ENCODE measurements at regions not wholly inside any gene's neighbourhood (a gene's known extent, or its start where the extent isn't known, plus 50 kb on each side); places are given as distances from the start of the nearest gene placed in this dataset.
"Not testable (repeated sequence)": the region's sequence is repeated elsewhere in the genome, so short reads cannot be mapped to it uniquely, and the experiment has no call there.

DNA sequence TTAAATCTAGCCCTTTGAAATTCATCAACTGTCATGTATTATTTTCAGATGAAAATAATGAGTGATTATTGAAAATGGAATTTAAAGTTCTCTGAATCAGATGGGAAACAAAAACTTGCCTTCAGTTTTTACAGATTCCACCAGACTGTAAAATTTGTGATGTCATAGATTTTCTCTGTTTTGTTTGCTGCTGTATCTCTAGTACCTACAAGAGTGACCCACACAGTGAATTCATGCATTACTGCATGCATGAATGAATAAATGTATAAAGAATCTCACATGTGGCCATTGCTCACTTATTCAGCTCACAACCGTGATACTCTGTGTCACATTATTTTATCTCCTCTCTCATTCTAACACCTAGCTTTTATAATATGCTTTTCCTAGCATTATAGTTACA, 532.2 kb upstream of the AGA start:
- Histone ChIP-seq H3K9me3 (ENCODE audit: control insufficient read depth in 3 of 3, low read length in 3 of 3) (no peaks in the 10 kb centered on the region), H3K9ac (ENCODE audit: low read depth in 1 of 3, low read length in 3 of 3) (no peak overlapping the region), H3K27me3 (ENCODE audit: control insufficient read depth in 3 of 3, insufficient read depth in 3 of 3, low read length in 3 of 3) (no peaks in the 10 kb centered on the region), H3K4me3 (ENCODE audit: low read length in 3 of 3) (no peak overlapping the region), H3K4me1 (ENCODE audit: control insufficient read depth in 3 of 3, insufficient read depth in 3 of 3, low read length in 3 of 3) (no peaks in the 10 kb centered on the region), H3K36me3 (ENCODE audit: control insufficient read depth in 3 of 3, insufficient read depth in 3 of 3, low read length in 3 of 3) (no peaks in the 10 kb centered on the region), H3K27ac (ENCODE audit: low read depth, low read length) (no peak overlapping the region)

DNA sequence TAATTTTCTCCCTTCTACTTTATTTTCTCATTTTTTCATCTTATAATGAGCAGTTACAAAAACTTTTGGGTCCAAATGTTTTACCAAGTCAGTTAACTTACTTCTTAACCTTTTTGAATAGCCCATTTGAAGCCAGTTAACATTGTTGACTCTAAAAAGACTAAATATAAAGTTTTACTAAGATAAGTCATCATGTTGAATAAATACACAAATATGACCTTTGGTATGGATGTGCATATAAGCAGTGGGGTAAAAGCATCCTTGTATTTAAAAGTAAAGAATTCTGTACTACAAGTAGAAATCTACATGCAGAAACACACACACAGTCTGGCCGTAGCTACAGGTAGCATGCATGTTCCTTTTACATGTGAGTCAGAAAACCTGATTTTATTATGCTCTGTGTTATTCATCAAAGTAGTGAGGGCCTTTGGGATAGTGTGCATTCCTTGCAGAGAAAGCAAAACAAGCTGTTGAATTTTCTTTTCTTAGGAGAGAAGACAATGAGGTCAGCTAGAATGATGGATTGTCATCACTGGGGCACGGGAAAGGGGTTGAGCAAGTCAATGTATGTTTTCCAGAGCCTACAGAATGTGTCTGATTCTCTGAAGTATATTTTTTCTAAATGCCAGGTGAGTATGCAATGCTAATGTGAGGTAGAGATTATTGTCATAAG, 533.2 kb upstream of the AGA start:
- H3K4me1 ChIP-seq (ENCODE audit: control insufficient read depth in 3 of 3, insufficient read depth in 3 of 3, low read length in 3 of 3), result no peaks in the 10 kb centered on the region
- no peaks in the 10 kb centered on the region for H3K9me3 ChIP-seq (ENCODE audit: control insufficient read depth in 3 of 3, low read length in 3 of 3)
- no peaks in the 10 kb centered on the region for H3K27me3 ChIP-seq (ENCODE audit: control insufficient read depth in 3 of 3, insufficient read depth in 3 of 3, low read length in 3 of 3)
- no peak overlapping the region for H3K27ac ChIP-seq (ENCODE audit: low read depth, low read length)
- H3K36me3 ChIP-seq (ENCODE audit: control insufficient read depth in 3 of 3, insufficient read depth in 3 of 3, low read length in 3 of 3), result no peaks in the 10 kb centered on the region
- no peak overlapping the region for H3K4me3 ChIP-seq (ENCODE audit: low read length in 3 of 3)
- H3K9ac ChIP-seq (ENCODE audit: low read depth in 1 of 3, low read length in 3 of 3), result no peak overlapping the region

DNA sequence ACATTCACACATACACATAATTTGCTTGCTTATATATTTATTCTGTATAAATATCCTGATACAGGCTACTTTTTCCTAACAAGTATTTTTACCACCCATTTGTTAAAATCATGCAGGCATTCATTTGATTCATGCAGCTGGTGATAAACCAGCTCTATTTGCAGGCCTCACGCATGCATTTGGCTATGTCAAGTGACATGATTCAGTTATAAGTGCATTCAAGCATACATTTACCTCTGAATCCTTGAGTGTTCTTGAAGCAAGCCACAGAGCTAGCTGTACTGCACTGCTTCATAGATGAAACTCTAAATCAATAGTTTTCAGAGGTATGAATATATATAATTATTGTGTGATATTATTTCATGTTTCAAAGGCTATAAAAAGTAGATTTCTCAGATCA, 544.0 kb upstream of the AGA start:
- Histone ChIP-seq H3K36me3 (ENCODE audit: control insufficient read depth in 3 of 3, insufficient read depth in 3 of 3, low read length in 3 of 3) (no peaks in the 10 kb centered on the region), H3K27me3 (ENCODE audit: control insufficient read depth in 3 of 3, insufficient read depth in 3 of 3, low read length in 3 of 3) (no peaks in the 10 kb centered on the region), H3K4me1 (ENCODE audit: control insufficient read depth in 3 of 3, insufficient read depth in 3 of 3, low read length in 3 of 3) (no peaks in the 10 kb centered on the region), H3K9me3 (ENCODE audit: control insufficient read depth in 3 of 3, low read length in 3 of 3) (no peaks in the 10 kb centered on the region), H3K27ac (ENCODE audit: low read depth, low read length) (no peak overlapping the region), H3K9ac (ENCODE audit: low read depth in 1 of 3, low read length in 3 of 3) (no peak overlapping the region), H3K4me3 (ENCODE audit: low read length in 3 of 3) (no peak overlapping the region)

DNA sequence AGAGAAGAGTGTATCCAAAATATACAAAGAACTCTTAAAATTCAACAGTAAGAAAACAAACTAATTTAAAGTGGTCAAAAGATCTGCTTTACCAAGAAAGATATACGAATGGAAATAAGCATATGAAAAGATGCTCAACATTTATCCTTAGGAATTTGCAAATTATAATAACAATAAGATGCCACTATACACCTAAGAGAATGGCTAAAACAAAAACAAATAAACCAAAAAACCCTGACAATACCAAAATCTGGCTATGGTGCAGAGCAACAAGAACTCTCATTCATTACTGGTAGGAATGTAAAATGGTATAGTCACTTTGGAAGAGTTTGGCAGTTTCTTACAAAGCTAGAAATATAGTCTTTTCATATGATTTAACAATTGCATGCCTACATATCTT, 545.7 kb upstream of the AGA start:
- H3K4me3 ChIP-seq (ENCODE audit: low read length in 3 of 3), result no peak overlapping the region
- H3K9me3 ChIP-seq (ENCODE audit: control insufficient read depth in 3 of 3, low read length in 3 of 3), result no peaks in the 10 kb centered on the region
- H3K4me1 ChIP-seq (ENCODE audit: control insufficient read depth in 3 of 3, insufficient read depth in 3 of 3, low read length in 3 of 3), result no peaks in the 10 kb centered on the region
- no peak overlapping the region for H3K9ac ChIP-seq (ENCODE audit: low read depth in 1 of 3, low read length in 3 of 3)
- H3K27ac ChIP-seq (ENCODE audit: low read depth, low read length), result no peak overlapping the region
- H3K27me3 ChIP-seq (ENCODE audit: control insufficient read depth in 3 of 3, insufficient read depth in 3 of 3, low read length in 3 of 3), result no peaks in the 10 kb centered on the region
- H3K36me3 ChIP-seq (ENCODE audit: control insufficient read depth in 3 of 3, insufficient read depth in 3 of 3, low read length in 3 of 3), result no peaks in the 10 kb centered on the region

DNA sequence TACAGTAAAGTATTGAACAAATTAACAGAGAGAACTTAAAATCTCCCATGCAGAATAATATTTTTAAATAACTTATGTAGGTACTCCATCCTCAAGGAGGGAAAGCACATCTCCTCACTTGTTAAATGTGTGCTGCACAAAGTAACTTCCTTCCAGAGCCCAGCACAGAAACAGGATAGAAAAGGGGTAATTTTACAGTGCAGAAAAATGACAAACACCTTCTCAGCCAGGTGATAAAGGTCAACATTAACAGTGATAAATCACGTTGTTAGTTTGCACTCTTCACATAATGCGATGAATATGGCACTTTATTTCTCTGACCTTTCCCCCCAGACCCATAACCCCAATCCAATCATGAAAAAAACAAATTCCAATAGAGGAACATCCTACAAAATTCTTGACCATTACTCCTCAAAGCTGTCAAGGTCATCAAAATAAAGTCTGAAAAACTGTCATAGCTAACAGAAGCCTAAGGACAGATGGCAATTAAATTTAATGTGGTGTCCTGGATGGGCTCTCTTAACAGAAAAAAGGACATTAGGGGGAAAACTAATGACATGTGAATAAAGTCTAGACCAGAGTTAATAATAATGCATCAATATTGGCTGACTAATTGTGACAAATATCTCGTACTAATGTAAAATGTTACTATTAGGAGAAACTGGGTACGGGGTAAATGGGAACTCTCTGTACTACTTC, 547.4 kb upstream of the AGA start:
- Histone ChIP-seq H3K4me1 (ENCODE audit: control insufficient read depth in 3 of 3, insufficient read depth in 3 of 3, low read length in 3 of 3) (no peaks in the 10 kb centered on the region), H3K27me3 (ENCODE audit: control insufficient read depth in 3 of 3, insufficient read depth in 3 of 3, low read length in 3 of 3) (no peaks in the 10 kb centered on the region), H3K9me3 (ENCODE audit: control insufficient read depth in 3 of 3, low read length in 3 of 3) (no peaks in the 10 kb centered on the region), H3K9ac (ENCODE audit: low read depth in 1 of 3, low read length in 3 of 3) (no peak overlapping the region), H3K4me3 (ENCODE audit: low read length in 3 of 3) (no peak overlapping the region), H3K27ac (ENCODE audit: low read depth, low read length) (no peak overlapping the region), H3K36me3 (ENCODE audit: control insufficient read depth in 3 of 3, insufficient read depth in 3 of 3, low read length in 3 of 3) (no peaks in the 10 kb centered on the region)

DNA sequence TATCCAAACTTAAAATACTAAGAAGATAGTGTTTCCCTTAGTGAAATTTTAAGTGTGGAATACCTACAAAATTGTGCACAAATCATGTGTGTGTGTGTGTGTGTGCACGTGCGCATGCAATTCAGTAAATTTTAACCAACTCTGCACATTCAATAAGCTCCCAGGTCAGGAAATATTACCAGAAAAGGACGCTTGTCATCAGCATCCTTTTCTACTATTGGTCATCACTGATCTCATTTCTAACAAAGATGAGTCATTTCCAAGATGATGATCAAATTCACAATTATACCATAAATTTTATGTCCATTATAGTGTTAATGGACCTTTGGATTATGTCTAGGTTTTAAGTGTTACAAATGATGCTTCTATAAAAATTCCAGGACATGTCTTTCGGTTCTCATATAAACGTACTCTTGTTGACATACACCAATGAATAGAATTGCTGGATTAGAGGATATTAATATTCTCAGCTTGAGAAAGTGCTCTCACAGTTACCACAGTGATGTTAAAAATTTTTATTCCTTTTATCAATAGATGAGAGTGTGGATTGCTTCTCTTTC, 560.9 kb upstream of the AGA start:
- Histone ChIP-seq H3K4me1 (ENCODE audit: control insufficient read depth in 3 of 3, insufficient read depth in 3 of 3, low read length in 3 of 3) (no peaks in the 10 kb centered on the region), H3K36me3 (ENCODE audit: control insufficient read depth in 3 of 3, insufficient read depth in 3 of 3, low read length in 3 of 3) (no peaks in the 10 kb centered on the region), H3K4me3 (ENCODE audit: low read length in 3 of 3) (no peak overlapping the region), H3K9ac (ENCODE audit: low read depth in 1 of 3, low read length in 3 of 3) (no peak overlapping the region), H3K27ac (ENCODE audit: low read depth, low read length) (no peak overlapping the region), H3K9me3 (ENCODE audit: control insufficient read depth in 3 of 3, low read length in 3 of 3) (no peaks in the 10 kb centered on the region), H3K27me3 (ENCODE audit: control insufficient read depth in 3 of 3, insufficient read depth in 3 of 3, low read length in 3 of 3) (no peaks in the 10 kb centered on the region)

DNA sequence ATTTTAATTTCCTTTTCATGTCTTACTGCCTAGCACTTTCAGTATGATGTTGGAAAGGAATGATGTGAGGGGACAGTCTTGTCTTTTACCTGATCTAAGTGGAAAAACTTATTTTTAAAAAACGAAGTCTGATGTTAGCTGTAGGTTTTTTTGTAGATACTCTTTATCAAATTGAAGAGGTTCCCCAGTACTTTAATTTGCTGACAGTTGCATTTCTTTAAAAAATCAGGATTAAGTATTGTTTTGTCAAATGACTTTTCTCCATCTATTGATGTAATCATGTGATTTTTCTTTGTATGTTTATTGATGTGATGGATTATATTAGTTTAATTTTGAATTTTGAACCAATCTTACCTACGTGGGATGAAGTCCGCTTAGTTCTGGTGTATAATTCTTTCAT, 568.4 kb upstream of the AGA start:
- H3K27me3 ChIP-seq (ENCODE audit: control insufficient read depth in 3 of 3, insufficient read depth in 3 of 3, low read length in 3 of 3), result no peaks in the 10 kb centered on the region
- no peaks in the 10 kb centered on the region for H3K9me3 ChIP-seq (ENCODE audit: control insufficient read depth in 3 of 3, low read length in 3 of 3)
- no peak overlapping the region for H3K27ac ChIP-seq (ENCODE audit: low read depth, low read length)
- no peak overlapping the region for H3K4me3 ChIP-seq (ENCODE audit: low read length in 3 of 3)
- H3K9ac ChIP-seq (ENCODE audit: low read depth in 1 of 3, low read length in 3 of 3), result no peak overlapping the region
- H3K4me1 ChIP-seq (ENCODE audit: control insufficient read depth in 3 of 3, insufficient read depth in 3 of 3, low read length in 3 of 3), result no peaks in the 10 kb centered on the region
- no peaks in the 10 kb centered on the region for H3K36me3 ChIP-seq (ENCODE audit: control insufficient read depth in 3 of 3, insufficient read depth in 3 of 3, low read length in 3 of 3)

DNA sequence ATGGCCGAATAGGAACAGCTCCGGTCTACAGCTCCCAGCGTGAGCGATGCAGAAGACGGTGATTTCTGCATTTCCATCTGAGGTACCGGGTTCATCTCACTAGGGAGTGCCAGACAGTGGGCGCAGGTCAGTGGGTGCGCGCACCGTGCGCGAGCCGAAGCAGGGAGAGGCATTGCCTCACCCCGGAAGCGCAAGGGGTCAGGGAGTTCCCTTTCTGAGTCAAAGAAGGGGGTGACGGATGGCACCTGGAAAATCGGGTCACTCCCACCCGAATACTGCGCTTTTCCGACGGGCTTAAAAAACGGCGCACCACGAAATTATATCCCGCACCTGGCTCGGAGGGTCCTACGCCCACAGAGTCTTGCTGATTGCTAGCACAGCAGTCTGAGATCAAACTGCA, 572.8 kb upstream of the AGA start:
- not testable (repeated sequence) for H3K4me3 ChIP-seq (ENCODE audit: low read length in 3 of 3); H3K36me3 ChIP-seq (ENCODE audit: control insufficient read depth in 3 of 3, insufficient read depth in 3 of 3, low read length in 3 of 3); H3K9ac ChIP-seq (ENCODE audit: low read depth in 1 of 3, low read length in 3 of 3); H3K9me3 ChIP-seq (ENCODE audit: control insufficient read depth in 3 of 3, low read length in 3 of 3); H3K4me1 ChIP-seq (ENCODE audit: control insufficient read depth in 3 of 3, insufficient read depth in 3 of 3, low read length in 3 of 3); H3K27ac ChIP-seq (ENCODE audit: low read depth, low read length); H3K27me3 ChIP-seq (ENCODE audit: control insufficient read depth in 3 of 3, insufficient read depth in 3 of 3, low read length in 3 of 3)

DNA sequence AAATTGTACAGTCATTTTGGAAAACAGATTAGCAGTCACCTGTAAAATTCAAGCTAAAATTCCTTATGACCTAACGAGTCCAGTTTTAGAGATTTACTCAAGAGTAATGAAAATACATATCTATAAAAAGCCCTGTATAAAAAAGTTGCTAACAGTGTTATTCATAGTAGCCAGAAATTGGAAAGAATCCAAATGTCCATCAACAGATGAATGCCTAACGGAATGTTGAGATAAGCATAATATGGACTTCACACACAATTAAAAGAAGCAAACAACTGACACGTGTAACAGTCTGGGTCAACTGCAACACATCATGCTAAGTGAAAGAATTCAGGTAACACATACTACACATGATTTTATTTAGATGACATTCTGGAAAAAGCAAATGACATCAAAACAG, 584.8 kb upstream of the AGA start:
- Histone ChIP-seq H3K36me3 (ENCODE audit: control insufficient read depth in 3 of 3, insufficient read depth in 3 of 3, low read length in 3 of 3) (no peaks in the 10 kb centered on the region), H3K27me3 (ENCODE audit: control insufficient read depth in 3 of 3, insufficient read depth in 3 of 3, low read length in 3 of 3) (no peaks in the 10 kb centered on the region), H3K9ac (ENCODE audit: low read depth in 1 of 3, low read length in 3 of 3) (no peak overlapping the region), H3K4me3 (ENCODE audit: low read length in 3 of 3) (no peak overlapping the region), H3K9me3 (ENCODE audit: control insufficient read depth in 3 of 3, low read length in 3 of 3) (no peaks in the 10 kb centered on the region), H3K27ac (ENCODE audit: low read depth, low read length) (no peak overlapping the region), H3K4me1 (ENCODE audit: control insufficient read depth in 3 of 3, insufficient read depth in 3 of 3, low read length in 3 of 3) (no peaks in the 10 kb centered on the region)

DNA sequence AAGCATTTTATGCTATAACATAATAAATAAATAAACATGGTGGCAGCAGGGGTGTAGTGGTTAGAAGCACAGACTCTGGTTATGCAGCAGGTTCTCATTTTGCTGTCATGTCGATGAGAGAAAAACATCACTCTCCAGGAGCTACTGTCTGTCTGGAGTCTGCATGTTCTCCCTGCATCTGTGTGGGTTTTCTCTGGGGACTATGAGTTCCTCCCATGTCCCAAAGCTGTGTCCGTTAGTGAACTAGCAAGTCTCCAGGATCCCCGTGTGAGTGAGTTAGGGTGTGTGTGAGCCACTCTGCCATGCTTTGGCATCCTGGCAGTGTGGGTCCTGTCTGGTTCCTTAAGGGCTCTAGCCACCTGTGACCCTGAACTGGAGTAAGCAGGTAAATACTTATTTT, 585.6 kb upstream of the AGA start:
- Histone ChIP-seq H3K4me1 (ENCODE audit: control insufficient read depth in 3 of 3, insufficient read depth in 3 of 3, low read length in 3 of 3) (no peaks in the 10 kb centered on the region), H3K36me3 (ENCODE audit: control insufficient read depth in 3 of 3, insufficient read depth in 3 of 3, low read length in 3 of 3) (no peaks in the 10 kb centered on the region), H3K9me3 (ENCODE audit: control insufficient read depth in 3 of 3, low read length in 3 of 3) (no peaks in the 10 kb centered on the region), H3K9ac (ENCODE audit: low read depth in 1 of 3, low read length in 3 of 3) (no peak overlapping the region), H3K27ac (ENCODE audit: low read depth, low read length) (no peak overlapping the region), H3K27me3 (ENCODE audit: control insufficient read depth in 3 of 3, insufficient read depth in 3 of 3, low read length in 3 of 3) (no peaks in the 10 kb centered on the region), H3K4me3 (ENCODE audit: low read length in 3 of 3) (no peak overlapping the region)

Data from skeletal muscle tissue (tissue), 3 donors.